GM21576 (cell line): ENCODE measurements at regions not wholly inside any gene's neighbourhood (a gene's known extent, or its start where the extent isn't known, plus 50 kb on each side); places are given as distances from the start of the nearest gene placed in this dataset.

Experiments used
- ATAC-seq: cut with Tn5 transposase; IDR thresholded peaks from one replicate; pipeline ENCODE4 v1.9.1; 2021; ENCODE audit warnings: mild to moderate bottlenecking, moderate library complexity; ENCODE audit not compliant: unreplicated experiment

DNA sequence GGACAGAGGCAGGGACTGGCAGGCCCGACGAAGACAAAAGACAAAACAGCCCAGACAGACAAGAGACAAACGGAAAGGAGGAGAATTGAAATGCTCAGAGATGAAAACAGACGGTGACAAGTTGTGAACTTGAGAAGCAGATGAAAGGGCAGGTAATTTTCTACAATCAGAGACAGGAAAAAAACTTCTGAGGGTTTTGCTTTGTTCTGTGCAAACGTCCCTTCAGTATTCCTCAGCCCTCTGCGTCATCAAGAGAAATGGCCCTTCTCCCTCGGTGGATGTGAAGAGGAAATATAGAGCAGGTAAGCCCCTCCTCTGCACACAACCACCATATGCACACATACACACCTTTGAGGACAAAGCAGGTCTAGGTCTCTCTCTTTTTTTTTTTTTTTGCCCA lies 206.6 kb downstream of the UACA start:
- ATAC-seq: no peak

DNA sequence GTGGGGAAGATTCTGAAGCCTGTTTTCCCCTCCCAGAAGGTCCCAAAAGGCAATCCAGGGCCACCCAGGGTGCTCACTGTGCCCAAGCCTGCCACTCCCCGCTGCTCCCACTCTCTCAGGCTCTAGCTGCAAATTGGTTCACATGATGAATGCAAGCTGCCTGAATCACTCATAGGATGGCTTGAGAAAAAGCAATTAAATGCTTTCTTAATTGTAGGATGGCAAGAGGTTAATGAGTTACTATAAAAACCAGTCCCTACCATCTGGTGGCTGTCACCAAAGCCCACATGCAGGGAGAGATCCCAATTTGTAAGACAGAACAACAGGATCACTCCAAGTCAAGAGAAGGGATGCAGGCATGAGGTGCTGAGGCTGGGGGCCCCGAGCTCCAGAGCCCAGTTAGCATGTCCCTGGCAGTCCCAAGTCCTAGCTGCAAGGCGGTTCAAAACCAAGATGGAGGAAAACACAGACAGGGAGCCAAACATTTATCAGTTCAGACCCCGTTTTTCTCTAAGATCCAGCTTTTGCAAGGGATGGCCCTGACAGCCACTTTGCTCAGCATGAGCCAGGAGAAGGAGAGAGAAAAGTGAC lies 207.1 kb downstream of the UACA start:
- ATAC-seq: no peak

DNA sequence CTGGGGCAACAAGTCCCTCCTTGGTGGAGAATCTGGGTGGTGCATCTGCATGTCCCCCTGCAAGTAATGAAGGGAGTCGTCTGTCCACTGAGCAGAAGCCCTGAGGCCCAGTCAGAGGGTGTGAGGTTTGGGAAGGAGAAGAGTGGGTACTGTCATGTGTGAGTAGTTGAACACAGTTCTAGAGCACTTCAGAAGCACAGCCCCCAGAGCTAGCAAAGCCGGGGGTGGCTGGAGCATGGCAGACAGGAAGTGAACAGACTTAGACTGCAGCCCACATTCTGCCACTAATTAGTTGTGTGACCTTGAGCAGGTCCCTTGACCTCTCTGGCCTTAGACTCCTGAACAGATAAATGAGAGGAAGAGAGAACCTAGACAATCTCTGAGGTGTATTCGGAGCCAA lies 207.6 kb downstream of the UACA start:
- no peak for ATAC-seq

DNA sequence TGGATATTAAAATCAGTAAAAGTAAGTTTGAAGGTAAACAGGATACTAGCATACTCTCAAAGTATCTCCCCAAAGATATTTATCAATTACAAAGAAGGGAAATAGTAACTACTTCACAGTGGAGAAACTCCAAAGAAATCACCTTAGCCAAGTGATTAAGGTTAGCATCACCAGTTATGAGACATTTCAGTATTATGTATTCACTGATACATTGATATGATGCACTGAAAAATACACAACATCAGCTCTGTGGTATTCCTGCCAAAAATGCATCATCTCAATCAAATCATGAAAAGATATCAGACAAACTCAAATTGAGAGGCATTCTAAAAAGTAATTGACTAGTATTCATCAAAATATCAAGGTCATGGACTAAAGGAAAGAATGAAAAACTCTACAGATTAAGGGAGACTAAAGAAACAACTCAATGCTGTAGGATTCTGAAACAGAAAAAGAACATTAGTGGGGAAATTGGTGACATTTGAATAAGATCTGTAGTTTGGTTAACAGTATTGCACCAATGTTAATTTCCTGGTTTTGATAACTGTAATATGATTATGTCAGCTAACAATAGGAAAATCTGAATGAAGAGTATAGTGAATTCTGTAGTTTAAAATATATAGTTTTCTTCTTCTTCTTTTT lies 215.4 kb downstream of the UACA start:
- no peak for ATAC-seq

DNA sequence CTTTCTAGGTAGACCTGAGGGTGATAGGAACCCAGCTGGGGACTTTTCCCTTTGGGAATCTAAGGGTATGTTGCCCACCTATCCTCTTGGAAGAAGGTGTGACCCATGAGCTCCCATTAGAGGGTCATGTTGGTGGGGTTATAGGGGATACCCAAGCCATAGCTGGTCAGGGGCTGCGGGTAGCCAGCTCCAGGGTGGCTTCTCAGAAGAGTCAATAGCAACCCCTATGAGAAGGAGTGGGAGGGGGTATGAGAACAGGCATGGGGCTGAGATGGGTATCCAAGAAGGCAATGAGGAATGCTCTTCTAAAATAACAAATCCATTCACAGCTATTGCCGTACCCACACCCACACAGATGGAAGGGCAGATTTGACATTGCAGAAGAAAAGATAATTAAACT lies 217.8 kb downstream of the UACA start:
- ATAC-seq: no peak

DNA sequence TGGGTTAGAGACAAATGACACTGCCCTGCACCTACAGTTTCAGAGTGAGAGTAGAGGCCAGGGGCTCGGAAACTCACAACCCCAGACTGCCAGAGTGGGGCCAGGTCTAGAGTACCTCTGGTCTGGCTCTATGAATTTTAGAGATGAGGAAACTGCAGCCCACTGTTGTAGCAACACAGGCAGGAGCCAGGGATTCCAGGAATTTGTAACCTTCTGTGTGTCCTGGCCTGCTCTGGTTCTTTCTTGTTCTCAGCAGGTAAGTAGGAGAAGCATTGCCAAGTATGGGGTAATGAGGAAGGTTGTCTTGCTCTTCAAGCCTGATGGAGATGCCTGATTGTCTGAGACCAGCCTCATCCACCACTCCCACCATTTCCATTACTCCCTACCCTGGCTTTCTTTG lies 221.8 kb downstream of the UACA start:
- ATAC-seq: no peak

DNA sequence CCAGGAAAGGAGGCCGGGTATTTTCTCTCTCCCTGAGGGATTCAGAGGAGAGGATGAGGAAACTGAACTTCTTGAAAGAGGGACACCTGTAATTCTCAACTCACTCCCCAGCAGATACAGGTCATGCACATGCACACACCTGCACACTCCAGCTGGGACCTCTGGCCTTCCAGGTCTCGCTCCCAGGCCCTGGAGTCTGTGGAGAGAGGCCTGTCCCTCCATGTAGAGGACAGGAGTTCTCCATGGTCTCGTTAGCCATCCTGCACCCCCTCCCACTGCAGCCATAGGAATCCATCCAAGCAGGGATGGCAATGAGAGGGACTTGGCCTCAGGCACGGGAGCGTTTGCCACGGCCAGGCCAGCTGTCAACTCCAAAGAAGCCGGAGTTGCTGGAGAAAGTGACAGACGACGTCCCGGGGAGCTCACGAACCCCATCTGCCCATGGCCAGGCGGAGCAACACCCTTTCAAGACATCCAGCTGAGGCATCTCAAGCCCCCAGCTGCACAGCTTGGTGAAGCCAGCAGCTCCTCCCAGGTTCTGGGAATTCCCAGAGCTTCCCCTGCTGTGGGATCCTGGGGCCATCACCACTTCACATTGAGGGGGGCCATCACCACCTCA lies 223.3 kb downstream of the UACA start:
- ATAC-seq: no peak

DNA sequence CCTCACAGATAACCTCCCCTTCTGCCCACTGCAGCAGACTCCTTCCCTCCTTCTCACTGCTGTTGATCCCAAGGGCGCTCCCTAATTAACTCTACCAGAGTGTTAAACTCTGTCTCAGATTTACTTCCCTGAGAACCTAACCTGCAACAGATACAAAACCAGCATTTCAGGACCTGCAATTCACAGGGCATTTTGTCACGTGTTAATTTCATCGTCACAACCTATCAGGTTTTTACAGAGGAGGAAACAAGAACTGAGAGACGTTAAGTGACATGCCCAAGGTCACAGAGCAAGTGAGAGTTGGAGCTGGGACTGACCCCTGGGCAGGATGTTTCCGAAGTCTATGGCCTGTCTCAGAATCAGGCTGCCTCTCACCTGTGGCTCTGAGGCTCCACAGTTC lies 223.9 kb downstream of the UACA start:
- ATAC-seq: no peak

DNA sequence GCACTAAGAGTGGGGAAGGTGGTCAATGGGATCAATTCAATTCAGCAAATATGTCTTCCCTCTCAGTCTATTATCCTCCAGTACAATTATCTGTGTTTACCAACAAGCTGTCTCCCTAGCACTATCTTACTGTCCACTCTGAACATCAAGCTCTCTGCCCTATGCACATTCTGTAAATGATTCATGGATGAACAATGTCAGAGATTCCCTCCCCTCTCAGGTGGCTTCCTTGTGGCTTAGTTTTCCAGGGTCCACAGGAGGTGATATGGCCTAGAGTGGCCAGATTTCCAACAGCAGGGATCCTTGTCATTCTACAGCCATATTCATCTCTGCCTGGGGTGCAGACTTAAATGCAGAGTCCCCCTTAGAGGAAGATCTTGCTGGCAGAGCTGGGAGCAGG lies 225.1 kb downstream of the UACA start:
- ATAC-seq: no peak

DNA sequence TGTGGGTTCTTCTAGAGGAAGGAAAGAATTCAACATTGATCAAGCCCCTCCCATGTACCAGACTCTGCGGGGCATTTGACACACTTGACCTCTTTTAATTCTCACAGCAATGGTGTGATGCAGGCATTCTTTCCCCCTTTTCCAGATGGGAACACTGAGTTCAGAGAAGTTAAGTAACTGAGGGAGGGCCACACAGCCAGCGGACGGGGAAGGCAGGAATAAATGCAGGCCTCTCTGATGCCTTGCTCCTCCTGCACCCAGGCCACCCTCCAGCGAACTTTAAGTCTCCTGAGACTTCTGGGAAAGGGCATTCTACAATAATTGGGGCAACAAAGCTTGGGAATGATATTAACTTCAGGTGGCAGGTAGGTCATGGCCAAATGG lies 227.4 kb downstream of the UACA start:
- ATAC-seq: no peak

DNA sequence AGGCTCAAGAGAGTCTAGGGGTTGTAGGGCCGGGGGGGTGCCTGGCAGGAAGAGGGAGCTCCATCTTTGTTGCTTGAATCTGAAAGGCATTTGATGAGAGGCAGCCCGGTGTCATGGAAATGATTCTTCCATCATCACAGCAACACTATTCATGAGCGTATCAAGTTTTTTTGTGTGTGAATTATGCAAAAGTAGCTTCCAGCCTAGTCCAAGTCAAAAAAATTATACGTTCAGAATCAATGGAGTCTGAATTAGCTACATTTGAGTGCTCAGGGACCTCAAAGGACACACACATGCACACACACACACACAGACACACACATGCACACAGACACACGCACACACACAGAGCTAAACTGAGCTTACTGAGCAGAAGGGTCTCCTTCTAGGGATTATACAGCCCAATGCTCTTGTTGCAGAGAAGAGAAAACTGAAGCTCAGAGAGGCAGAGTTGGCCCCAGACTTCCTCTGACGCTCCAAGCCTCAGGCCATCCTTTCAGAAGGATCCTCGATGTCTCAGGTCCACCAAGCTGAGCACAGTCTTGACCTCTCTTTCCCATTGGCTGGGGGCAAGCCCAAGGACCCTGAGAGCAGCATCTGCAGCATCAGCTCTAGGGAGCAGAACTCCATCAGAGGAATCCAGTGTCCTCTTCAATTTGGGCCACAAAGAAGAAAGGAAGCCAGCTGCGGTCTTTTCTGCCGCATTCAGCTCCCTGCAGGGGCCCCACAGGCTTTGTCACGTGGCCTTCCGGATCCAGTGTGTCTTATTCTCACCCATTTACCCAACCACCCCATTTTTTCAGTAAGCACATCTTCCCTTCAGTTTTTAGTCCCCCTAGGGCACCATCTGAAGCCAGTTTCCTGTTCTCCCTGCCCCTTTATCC lies 228.0 kb downstream of the UACA start:
- ATAC-seq: no peak

DNA sequence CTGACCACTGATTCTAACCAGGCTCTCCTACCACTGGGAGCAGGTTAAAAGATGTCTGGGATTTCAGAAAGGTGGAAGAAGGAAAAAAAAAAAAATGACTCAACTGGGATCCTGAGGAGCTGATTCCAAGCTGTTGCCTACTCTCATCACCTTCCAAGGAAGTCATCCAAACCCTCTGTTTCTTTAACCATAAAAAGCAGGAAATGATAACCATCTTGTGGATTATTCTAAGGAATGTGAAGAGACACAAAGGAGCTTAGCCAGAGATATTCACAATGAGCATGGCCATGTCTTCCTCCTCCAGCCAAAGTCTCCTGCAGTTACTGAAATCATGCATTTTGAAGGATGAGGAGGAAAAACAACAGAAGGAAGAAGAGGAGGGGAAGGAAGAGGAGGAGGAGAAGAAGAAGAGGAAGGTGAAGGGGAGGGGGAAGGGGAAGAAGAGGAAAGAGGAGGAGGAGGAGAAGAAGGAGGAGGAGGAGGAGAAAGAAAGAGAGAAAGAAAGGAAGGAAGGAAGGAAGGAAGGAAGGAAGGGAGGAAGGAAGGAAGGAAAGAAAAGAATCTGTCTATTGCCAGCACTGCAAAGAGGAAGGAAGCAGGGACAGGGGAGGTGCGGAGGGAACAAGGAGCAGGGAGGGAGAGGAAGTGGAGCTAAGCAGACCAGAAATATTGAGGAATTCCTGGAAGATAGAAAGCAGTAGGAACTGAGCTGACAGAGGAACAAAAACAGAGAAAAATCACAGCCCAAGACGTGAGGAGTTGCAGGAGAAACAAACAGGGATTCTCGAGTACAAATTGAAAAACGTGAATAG lies 229.2 kb downstream of the UACA start:
- no peak for ATAC-seq

DNA sequence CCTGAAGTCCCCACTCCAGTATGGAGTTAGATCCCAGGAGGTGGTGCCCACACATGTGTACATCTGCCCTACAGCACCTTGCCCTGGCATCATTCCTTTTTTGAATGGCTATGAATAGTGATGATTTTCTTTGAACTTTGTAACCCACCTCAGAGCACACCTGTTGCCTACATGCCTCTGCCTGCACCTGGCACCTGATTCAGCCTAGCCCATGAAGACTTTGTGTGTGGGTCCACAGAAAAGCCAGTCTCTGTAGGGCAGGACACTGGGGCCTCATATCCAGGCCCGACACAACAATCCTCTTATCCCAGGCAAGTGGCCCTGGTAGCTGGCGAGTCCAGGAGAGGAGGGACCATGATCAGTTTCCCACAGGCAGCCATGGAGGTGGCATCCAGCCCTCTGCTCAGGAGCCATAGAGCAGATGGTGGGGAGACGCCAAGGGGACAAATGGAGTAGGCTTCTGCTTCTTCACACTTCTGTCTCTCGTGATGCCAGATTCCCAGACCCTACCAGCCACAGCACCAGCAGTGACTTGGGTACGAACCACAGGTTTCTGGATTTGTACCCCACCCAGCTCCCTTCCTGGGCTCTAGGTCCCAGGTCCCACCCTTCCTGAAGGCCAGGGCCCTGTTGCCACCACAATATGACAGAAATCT lies 230.7 kb downstream of the UACA start:
- ATAC-seq: no peak

DNA sequence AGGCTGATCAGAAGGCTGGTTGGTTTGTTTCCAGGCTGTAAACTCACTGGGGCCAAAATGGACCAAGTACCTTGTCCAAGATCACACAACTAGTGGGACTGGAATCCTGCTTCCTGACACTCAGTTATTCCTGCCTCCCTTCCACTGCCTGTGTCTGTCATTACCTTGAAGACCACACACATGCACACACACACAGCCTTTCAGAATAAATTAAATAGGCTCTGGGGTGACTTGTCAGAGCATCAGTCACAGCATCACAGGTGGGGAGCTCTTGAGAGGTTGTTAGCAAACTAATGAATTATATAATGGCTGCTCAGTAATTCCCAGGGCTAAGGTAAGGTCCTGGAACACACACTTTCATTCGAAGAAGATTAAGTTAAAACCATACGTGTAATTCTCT lies 231.8 kb downstream of the UACA start:
- ATAC-seq: no peak

DNA sequence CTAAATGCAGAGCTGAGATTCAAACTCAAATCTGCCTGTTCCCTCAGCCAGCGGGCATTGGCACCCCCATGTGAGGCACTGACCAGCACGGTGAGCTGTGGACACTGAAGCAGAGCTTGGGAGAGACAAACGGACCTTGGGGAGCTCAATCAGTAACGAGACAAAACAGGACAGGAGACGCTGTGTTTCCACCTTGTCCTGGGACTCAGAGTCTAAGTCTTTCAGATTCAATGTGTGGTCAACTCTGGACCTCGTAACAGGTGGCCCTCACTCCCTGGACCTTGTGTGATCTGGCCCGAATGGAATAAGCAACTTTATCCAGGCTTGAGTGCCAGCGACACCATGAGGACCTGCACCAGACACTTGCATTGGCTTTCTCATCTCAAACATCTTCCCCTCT lies 232.5 kb downstream of the UACA start:
- ATAC-seq: no peak

DNA sequence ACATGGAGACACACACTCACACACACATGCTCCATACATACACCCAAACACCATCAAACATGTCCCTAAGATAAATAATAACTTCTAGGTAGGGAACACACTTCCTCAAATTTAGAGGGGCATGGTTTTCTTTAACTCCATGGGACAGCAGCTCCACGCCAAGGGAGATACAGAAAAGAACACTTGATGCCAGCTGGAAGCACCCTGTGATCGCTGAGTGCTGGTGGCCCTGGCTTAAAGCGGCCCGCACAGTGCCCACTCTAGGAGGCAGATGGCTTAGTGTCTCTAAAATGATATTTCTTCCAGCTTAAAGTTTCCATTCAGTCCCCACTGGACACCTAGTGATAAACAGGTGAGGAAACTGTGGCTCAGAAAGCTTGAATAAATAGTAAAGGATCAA lies 232.9 kb downstream of the UACA start:
- no peak for ATAC-seq

DNA sequence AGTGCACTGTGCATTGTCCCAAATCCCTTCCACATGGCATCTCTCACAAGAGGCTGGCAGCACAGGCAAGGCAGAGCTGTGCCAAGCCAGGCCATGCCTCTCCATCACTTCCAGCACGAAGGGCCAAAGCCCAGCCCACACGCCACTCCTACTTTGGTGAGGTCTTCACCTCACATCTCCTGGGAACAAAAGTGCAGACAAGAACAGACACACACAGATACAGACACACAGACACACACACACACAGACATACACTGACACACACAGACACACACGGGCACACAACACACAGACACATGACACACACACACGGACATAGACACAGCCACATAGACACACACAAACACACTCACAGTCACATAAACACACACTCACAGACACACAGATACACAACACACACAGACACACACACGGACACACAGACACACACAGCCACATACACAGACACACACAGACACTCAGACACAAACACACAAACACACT lies 233.3 kb downstream of the UACA start:
- ATAC-seq: no peak

DNA sequence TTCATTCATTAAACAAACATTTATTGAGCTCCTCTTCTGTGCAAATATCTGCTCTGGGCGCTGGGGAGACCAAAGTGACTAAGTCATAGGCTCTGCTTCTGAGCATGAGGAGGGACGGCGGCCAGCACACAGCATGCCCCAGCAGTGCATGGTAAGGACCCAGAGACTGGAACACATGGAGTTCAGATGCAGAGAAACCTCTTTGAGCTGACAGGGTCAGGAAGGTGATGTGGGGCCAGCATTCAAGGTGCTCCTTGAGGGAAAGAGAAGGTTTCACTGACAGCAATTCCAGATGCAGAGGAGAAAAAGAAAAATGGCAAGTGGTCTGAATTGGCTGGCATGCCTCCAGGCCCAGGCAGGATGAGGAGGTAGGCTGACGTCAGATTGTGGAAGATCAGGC lies 234.5 kb downstream of the UACA start:
- ATAC-seq: no peak

DNA sequence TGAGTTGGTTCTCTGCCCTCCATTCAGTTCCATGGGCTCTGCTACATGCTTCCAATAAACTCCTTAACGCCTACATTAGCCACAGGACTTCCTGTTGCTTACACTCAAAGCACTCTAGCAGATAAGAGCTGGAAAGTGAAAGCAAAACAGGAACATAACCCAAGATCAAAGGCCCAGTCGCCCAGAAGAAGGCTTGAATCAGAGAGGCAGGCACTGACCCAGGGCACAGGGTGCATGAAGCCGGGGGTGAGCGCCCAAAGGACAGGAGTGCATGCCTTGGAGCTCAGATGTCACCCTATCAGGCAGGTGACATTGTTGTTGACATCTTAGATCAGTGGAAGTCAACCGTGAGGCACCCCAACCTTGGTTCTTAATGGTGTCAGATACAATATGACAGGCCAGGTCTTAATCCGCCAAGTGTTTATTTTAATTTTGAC lies 235.1 kb downstream of the UACA start:
- ATAC-seq: peak; percentile 79

DNA sequence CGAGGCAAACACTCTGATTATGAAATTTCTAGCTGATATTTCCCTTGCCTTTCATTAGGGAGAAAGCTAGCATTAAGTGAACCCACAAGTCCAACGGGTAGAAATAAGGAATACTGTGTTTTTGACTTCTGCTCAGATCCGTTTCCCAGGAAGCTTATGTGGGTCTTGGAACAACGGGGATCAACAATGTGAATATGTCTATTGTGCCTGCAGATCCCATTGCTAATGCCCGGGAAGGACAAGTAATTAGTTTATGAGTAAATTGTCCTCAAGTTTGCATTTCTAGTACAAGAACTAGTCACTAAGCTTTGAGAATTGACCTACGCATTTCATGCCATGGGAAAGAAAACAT lies 236.4 kb downstream of the UACA start:
- no peak for ATAC-seq
